GM12878 (cell line): ENCODE measurements at regions not wholly inside any gene's neighbourhood (a gene's known extent, or its start where the extent isn't known, plus 50 kb on each side); places are given as distances from the start of the nearest gene placed in this dataset.

Experiments
- ATAC-seq: fragments of 200-7000 bp; cut with Tn5 transposase; 3 replicates; pipeline ENCODE4 v1.9.1; 2020; ENCODE audit warnings: mild to moderate bottlenecking, moderate library complexity
- BruUV-seq: library from RNA; stranded (reverse); fragments of 400-500 nt; replicated peaks from 2 replicates; lab custom pipeline; 2021; lab: Mats Ljungman, UMichigan
- CTCF ChIA-PET: fragments of 300-600 bp; sonication (Branson Sonifier 250); formaldehyde crosslinking; extraction: SDS; loops from one replicate; lab custom pipeline; 2021; ENCODE audit warnings: inconsistent platforms; lab: Yijun Ruan, JAX
- POLR2A ChIA-PET: fragments of 350-600 bp; formaldehyde crosslinking; extraction: SDS; loops from one replicate; lab custom pipeline; 2021; ENCODE audit warnings: inconsistent platforms; lab: Charles Lee
- RAD21 ChIA-PET: fragments of 300-600 bp; sonication (Branson Sonifier 250); formaldehyde crosslinking; loops from one replicate; lab custom pipeline; 2023; ENCODE audit warnings: antibody characterized with exemption; ENCODE audit not compliant: unreplicated experiment; lab: Charles Lee
- SMC1A ChIA-PET: fragments of 300-600 bp; sonication (Branson Sonifier 250); formaldehyde crosslinking; loops from one replicate; lab custom pipeline; 2023; ENCODE audit not compliant: unreplicated experiment, uncharacterized antibody; lab: Charles Lee
- DNase-seq: peaks from one replicate; pipeline ENCODE4 v3.0.0-alpha.2; 2011; ENCODE audit warnings: low read depth, low spot score
- FAIRE-seq: peaks from 3 replicates; lab custom pipeline; 2011; peaks lifted over from hg19 to GRCh38; lab: Jason Lieb, UNC
- H2AFZ ChIP-seq: 2 replicates; pipeline ENCODE4 v1.6.0; 2011; ENCODE audit warnings: low read depth, low read length, control low read depth; ENCODE audit not compliant: control insufficient read depth
- H3K27ac ChIP-seq: 2 replicates; pipeline ENCODE4 v1.5.1; 2011; ENCODE audit warnings: control low read depth; ENCODE audit not compliant: control insufficient read depth, insufficient read depth
- H3K27me3 ChIP-seq, 2 experiments: replicated peaks in 1 of 2; 2 replicates each; pipeline versions ENCODE4 v1.6.0 to v1.6.1; 2011; ENCODE audit warnings: low read length in 1 of 2; ENCODE audit not compliant: control insufficient read depth in 2 of 2, insufficient read depth in 2 of 2
- H3K36me3 ChIP-seq, 2 experiments: 2 replicates each; pipeline ENCODE4 v1.5.1; 2011; ENCODE audit warnings: low read length in 1 of 2; ENCODE audit not compliant: control insufficient read depth in 2 of 2, insufficient read depth in 2 of 2
- H3K4me1 ChIP-seq: 2 replicates; pipeline ENCODE4 v1.6.1; 2011; ENCODE audit warnings: mild to moderate bottlenecking, low read length, moderate library complexity, mixed read lengths; ENCODE audit not compliant: control insufficient read depth, insufficient read depth
- H3K4me2 ChIP-seq: 2 replicates; pipeline ENCODE4 v1.6.0; 2011; ENCODE audit warnings: control low read depth; ENCODE audit not compliant: control insufficient read depth, insufficient read depth
- H3K4me3 ChIP-seq: fragments of 200-600 bp; sonication (generic); 2 replicates; pipeline ENCODE4 v1.5.1; 2016
- H3K79me2 ChIP-seq: 2 replicates; pipeline ENCODE4 v1.6.0; 2011; ENCODE audit warnings: low read length; ENCODE audit not compliant: control insufficient read depth, insufficient read depth
- H3K9ac ChIP-seq: 2 replicates; pipeline ENCODE4 v1.8.0; 2011; ENCODE audit warnings: low read length, control low read depth, mixed read lengths; ENCODE audit not compliant: control insufficient read depth, insufficient read depth
- H3K9me3 ChIP-seq: replicated peaks from 3 replicates; pipeline ENCODE4 v1.5.1; 2011; ENCODE audit warnings: mild to moderate bottlenecking, low read length; ENCODE audit not compliant: control insufficient read depth, insufficient read depth
- H4K20me1 ChIP-seq: 2 replicates; pipeline ENCODE4 v1.6.0; 2011; ENCODE audit not compliant: control insufficient read depth, insufficient read depth
- NFIC ChIP-seq: IDR thresholded peaks from 2 replicates; pipeline ENCODE4 v1.6.1; 2012; ENCODE audit warnings: low read depth, mild to moderate bottlenecking, inconsistent platforms, low read length, moderate library complexity
- WGBS: methylation state at CpG from one replicate; pipeline ENCODE4 v1.1.6; 2016; ENCODE audit warnings: low lambda C conversion rate; ENCODE audit not compliant: insufficient replicate concordance, insufficient coverage; ENCODE audit errors: missing lambda C conversion rate; 5-methylcytosine and 5-hydroxymethylcytosine counted together
- in situ Hi-C: fragments of 300-500 bp; cut with MboI; formaldehyde crosslinking; loops from 9 replicates; pipeline ENCODE4 v1.14.3; 2018; ENCODE audit warnings: mixed read lengths
- intact Hi-C: fragments of 100-400 bp; cut with micrococcal nuclease; formaldehyde crosslinking; loops from one replicate; pipeline ENCODE4 v1.14.2; 2022; ENCODE audit not compliant: unreplicated experiment
- TF ChIP-seq, protein P1 (sequence below), 3 experiments: IDR thresholded peaks in 2 of 3; conservative IDR thresholded peaks in 1 of 3; 2 replicates each; pipeline ENCODE4 v1.5.1; 2011; ENCODE audit warnings: low read depth in 3 of 3, low read length in 3 of 3, mild to moderate bottlenecking in 3 of 3, control low read depth in 2 of 3, moderate library complexity in 2 of 3, inconsistent platforms in 1 of 3, mixed read lengths in 1 of 3; ENCODE audit not compliant: control insufficient read depth in 2 of 3, insufficient read depth in 1 of 3; ENCODE audit errors: extremely low read depth in 1 of 3

DNA sequence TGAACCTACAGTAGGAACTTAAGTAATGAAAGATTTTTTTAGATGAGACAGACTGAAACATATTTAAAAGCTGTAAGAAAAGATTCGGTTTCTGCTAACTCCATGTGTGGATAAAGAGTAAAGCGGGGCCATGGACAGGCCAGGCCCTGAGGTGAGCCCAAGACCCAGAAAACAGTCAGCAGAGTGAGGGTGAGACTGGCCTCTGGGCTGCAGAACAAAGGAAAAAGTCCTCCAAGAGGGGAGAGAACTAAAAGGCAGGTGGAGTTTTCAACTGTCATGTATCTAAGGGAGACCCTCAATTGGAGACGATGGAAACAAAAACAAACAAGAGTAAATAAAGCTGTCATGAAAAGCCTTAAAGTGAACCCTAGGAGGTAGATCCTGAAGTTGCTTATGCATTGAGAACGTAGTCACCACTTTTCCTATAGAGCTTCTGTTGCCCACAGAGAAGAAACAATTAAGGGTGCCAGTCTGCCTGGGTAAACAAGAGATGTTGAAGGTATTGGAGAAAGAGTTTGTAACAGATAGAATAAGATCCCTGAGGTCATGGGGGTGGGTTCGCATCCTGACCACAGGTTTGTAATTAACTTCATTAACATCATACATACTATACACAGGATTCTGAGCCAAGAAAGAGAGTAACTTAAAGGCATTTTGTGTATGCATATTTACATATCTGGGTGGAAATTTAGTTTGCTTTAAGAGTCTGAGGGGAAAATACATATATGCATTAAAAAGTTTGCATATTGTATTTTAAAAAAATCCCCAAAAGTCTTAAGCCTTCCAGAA is 268.7 kb upstream of the PDE3A start:
- H3K9me3 ChIP-seq: no peaks in the 10 kb centered on the region; the same call in 1 of the 3 replicates
- no peak for FAIRE-seq
- no peak for TF ChIP-seq NFIC
- TF ChIP-seq, protein P1, sequence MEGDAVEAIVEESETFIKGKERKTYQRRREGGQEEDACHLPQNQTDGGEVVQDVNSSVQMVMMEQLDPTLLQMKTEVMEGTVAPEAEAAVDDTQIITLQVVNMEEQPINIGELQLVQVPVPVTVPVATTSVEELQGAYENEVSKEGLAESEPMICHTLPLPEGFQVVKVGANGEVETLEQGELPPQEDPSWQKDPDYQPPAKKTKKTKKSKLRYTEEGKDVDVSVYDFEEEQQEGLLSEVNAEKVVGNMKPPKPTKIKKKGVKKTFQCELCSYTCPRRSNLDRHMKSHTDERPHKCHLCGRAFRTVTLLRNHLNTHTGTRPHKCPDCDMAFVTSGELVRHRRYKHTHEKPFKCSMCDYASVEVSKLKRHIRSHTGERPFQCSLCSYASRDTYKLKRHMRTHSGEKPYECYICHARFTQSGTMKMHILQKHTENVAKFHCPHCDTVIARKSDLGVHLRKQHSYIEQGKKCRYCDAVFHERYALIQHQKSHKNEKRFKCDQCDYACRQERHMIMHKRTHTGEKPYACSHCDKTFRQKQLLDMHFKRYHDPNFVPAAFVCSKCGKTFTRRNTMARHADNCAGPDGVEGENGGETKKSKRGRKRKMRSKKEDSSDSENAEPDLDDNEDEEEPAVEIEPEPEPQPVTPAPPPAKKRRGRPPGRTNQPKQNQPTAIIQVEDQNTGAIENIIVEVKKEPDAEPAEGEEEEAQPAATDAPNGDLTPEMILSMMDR (IDR thresholded peaks at IDR 0.05 in 2 of 3, conservative IDR thresholded peaks at IDR 0.05 in 1 of 3; ENCODE audit: control insufficient read depth in 2 of 3, extremely low read depth in 1 of 3, insufficient read depth in 1 of 3, low read depth in 3 of 3, low read length in 3 of 3): no peak
- TF ChIP-seq, all 136 proteins: peak for 0
- no peak overlapping the region for H2AFZ ChIP-seq
- 35% methylated on average over 5 of the region's 5 CpGs for WGBS
- ChIA-PET RAD21 (interaction anchor here (0.6 to 0.7 kb wide), 2 partner anchors 44 to 206 kb away, joined by 3 read pairs; no protein-coding TSS in a partner anchor), POLR2A (no interaction called here), CTCF (no interaction called here), SMC1A (interaction anchor here (0.6 to 1.4 kb wide), 4 partner anchors 34 to 253 kb away, joined by 3 read pairs; no protein-coding TSS in a partner anchor)
- no peak overlapping the region for H3K27ac ChIP-seq
- peak; percentile 56 for ATAC-seq
- no peaks in the 10 kb centered on the region for H3K27me3 ChIP-seq
- no peaks in the 10 kb centered on the region for H3K4me1 ChIP-seq
- H3K9ac ChIP-seq: no peak overlapping the region
- H4K20me1 ChIP-seq: no peaks in the 10 kb centered on the region
- no TSS peak for BruUV-seq
- intact Hi-C loops (loop anchor here (2.0 kb wide), 1 partner anchor 45 kb away; no protein-coding TSS in a partner anchor), in situ Hi-C loops (no loop called here)
- H3K4me3 ChIP-seq: no peak overlapping the region
- H3K4me2 ChIP-seq: no peak overlapping the region
- no peaks in the 10 kb centered on the region for H3K36me3 ChIP-seq
- no peaks in the 10 kb centered on the region for H3K79me2 ChIP-seq
- DNase-seq: no peak
